ENCODE measurements at regions not wholly inside any gene's neighbourhood (a gene's known extent, or its start where the extent isn't known, plus 50 kb on each side); places are given as distances from the start of the nearest gene placed in this dataset.

GRCh38 chr1:60848583-60849188 is 233.7 kb upstream of the NFIA start:
- TF ChIP-seq POLR2AphosphoS5 (IDR thresholded peaks at IDR 0.05) (no peak), CTCF (IDR thresholded peaks at IDR 0.05) (peak; percentile 23 to 36)

All from suprapubic skin (tissue), 3 donors.